Panc1 (cell line): ENCODE measurements at regions not wholly inside any gene's neighbourhood (a gene's known extent, or its start where the extent isn't known, plus 50 kb on each side); places are given as distances from the start of the nearest gene placed in this dataset.

ENCODE experiments used
- ATAC-seq: fragments of 200-7000 bp; cut with Tn5 transposase; 2 replicates; pipeline ENCODE4 v1.9.1; 2020; ENCODE audit warnings: mild to moderate bottlenecking, moderate library complexity
- BruUV-seq: library from RNA; stranded (reverse); fragments of 400-500 nt; replicated peaks from 2 replicates; lab custom pipeline; 2021; lab: Mats Ljungman, UMichigan
- CTCF ChIA-PET: fragments of 300-600 bp; sonication (Branson Sonifier 250); formaldehyde crosslinking; loops from one replicate; lab custom pipeline; 2022; ENCODE audit warnings: antibody characterized with exemption; lab: Charles Lee
- POLR2A ChIA-PET: fragments of 300-600 bp; sonication (Branson Sonifier 250); formaldehyde crosslinking; loops from one replicate; lab custom pipeline; 2022; ENCODE audit warnings: antibody characterized with exemption; lab: Charles Lee
- DNase-seq: peaks from one replicate; pipeline ENCODE4 v3.0.0-alpha.2; 2010; ENCODE audit warnings: low read depth, low spot score
- H3K27ac ChIP-seq: 2 replicates; pipeline ENCODE4 v1.5.1; 2011; ENCODE audit warnings: mild to moderate bottlenecking, low read length, inconsistent platforms
- H3K27me3 ChIP-seq: fragments of 200-500 bp; sonication (Bioruptor generic); 2 replicates; pipeline ENCODE4 v1.6.0; 2014; ENCODE audit warnings: low read length, inconsistent platforms; ENCODE audit not compliant: control insufficient read depth, insufficient read depth
- H3K36me3 ChIP-seq: fragments of 200-500 bp; sonication (Bioruptor generic); 2 replicates; pipeline ENCODE4 v1.5.1; 2014; ENCODE audit warnings: inconsistent platforms, mild to moderate bottlenecking, low read length, moderate library complexity; ENCODE audit not compliant: control insufficient read depth, insufficient read depth
- H3K4me1 ChIP-seq: 2 replicates; pipeline ENCODE4 v1.5.1; 2011; ENCODE audit warnings: inconsistent platforms, mild to moderate bottlenecking, low read length, moderate library complexity; ENCODE audit not compliant: control insufficient read depth, insufficient read depth
- H3K4me3 ChIP-seq, 2 experiments: 2 replicates each; pipeline ENCODE4 v1.5.1; 2011 to 2012; ENCODE audit warnings: low read depth in 2 of 2, low read length in 2 of 2, mild to moderate bottlenecking in 2 of 2, inconsistent platforms in 1 of 2, moderate library complexity in 1 of 2
- H3K9me3 ChIP-seq: fragments of 200-500 bp; sonication (Bioruptor generic); 2 replicates; pipeline ENCODE4 v1.5.1; 2014; ENCODE audit warnings: low read depth, mild to moderate bottlenecking, inconsistent platforms, low read length, moderate library complexity; ENCODE audit not compliant: control insufficient read depth, insufficient read depth
- CTCF ChIP-seq: fragments of 450-650 bp; IDR thresholded peaks from 2 replicates; pipeline ENCODE4 v1.5.1; 2017; ENCODE audit warnings: mild to moderate bottlenecking
- POLR2AphosphoS5 ChIP-seq: IDR thresholded peaks from 2 replicates; pipeline ENCODE4 v1.6.1; 2012; ENCODE audit warnings: mild to moderate bottlenecking, low read depth, low read length, moderate library complexity
- SIN3A ChIP-seq: IDR thresholded peaks from 2 replicates; pipeline ENCODE4 v1.6.1; 2012; ENCODE audit warnings: low read depth, mild to moderate bottlenecking, low read length, moderate library complexity, borderline replicate concordance; ENCODE audit not compliant: insufficient read depth
- TCF7L2 ChIP-seq: IDR thresholded peaks from 2 replicates; pipeline ENCODE4 v1.6.1; 2011; ENCODE audit warnings: mild to moderate bottlenecking, low read depth, low read length, inconsistent platforms
- in situ Hi-C: cut with HindIII; loops from 2 replicates; pipeline ENCODE4 v1.10.0; 2016; ENCODE audit warnings: low sequenced_read_pairs, low pct_unique_long_range_greater_than_20kb
- intact Hi-C: fragments of 100-400 bp; cut with micrococcal nuclease; formaldehyde crosslinking; loops from one replicate; pipeline ENCODE4 v1.10.0; 2022; ENCODE audit not compliant: unreplicated experiment
- TF ChIP-seq, protein P1 (sequence below), 2 experiments: IDR thresholded peaks; 2 replicates each; pipeline ENCODE4 v1.6.1; 2011 to 2012; ENCODE audit warnings: low read depth in 2 of 2, control low read depth in 1 of 2, low read length in 1 of 2, mild to moderate bottlenecking in 1 of 2, moderate library complexity in 1 of 2; ENCODE audit not compliant: insufficient read depth in 1 of 2

DNA sequence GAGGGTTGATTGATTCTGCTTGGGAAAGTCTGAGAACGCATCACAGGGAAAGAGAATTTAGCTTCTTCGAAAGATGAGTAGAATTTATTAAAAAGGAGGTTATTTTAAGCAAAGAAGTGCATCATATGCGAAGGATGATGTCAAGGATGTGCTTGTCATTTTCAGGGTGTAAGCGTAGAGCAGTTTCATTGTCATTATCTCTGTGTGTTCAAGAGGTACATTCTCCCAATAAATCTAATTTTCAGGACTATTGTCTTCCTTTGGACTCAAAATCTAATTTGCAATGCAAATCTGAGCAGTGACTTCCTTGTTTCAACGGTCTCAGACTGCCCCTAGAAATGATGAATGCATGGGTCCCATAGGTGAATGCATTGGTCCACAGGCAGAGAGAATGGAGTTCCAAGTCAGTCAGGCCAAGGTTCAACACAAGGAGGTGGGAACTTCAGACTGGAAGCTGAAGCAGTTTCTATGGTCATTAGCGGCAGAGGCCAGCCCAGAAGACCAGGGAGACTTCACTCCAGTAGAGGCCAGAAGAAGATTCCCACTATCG is 99.8 kb downstream of the CDC42EP3 start:
- Histone ChIP-seq H3K9me3 (no peaks in the 10 kb centered on the region), H3K4me1 (no peaks in the 10 kb centered on the region), H3K27me3 (no peaks in the 10 kb centered on the region; the same call in 1 of the 2 replicates), H3K27ac (no peak overlapping the region), H3K4me3 (no peak overlapping the region), H3K36me3 (no peaks in the 10 kb centered on the region; the same call in 1 of the 2 replicates)
- TF ChIP-seq POLR2AphosphoS5 (no peak), SIN3A (no peak), CTCF (no peak), TCF7L2 (no peak)
- TF ChIP-seq, protein P1, sequence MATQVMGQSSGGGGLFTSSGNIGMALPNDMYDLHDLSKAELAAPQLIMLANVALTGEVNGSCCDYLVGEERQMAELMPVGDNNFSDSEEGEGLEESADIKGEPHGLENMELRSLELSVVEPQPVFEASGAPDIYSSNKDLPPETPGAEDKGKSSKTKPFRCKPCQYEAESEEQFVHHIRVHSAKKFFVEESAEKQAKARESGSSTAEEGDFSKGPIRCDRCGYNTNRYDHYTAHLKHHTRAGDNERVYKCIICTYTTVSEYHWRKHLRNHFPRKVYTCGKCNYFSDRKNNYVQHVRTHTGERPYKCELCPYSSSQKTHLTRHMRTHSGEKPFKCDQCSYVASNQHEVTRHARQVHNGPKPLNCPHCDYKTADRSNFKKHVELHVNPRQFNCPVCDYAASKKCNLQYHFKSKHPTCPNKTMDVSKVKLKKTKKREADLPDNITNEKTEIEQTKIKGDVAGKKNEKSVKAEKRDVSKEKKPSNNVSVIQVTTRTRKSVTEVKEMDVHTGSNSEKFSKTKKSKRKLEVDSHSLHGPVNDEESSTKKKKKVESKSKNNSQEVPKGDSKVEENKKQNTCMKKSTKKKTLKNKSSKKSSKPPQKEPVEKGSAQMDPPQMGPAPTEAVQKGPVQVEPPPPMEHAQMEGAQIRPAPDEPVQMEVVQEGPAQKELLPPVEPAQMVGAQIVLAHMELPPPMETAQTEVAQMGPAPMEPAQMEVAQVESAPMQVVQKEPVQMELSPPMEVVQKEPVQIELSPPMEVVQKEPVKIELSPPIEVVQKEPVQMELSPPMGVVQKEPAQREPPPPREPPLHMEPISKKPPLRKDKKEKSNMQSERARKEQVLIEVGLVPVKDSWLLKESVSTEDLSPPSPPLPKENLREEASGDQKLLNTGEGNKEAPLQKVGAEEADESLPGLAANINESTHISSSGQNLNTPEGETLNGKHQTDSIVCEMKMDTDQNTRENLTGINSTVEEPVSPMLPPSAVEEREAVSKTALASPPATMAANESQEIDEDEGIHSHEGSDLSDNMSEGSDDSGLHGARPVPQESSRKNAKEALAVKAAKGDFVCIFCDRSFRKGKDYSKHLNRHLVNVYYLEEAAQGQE (IDR thresholded peaks at IDR 0.05; ENCODE audit: insufficient read depth in 1 of 2, low read depth in 2 of 2, low read length in 1 of 2) = no peak
- intact Hi-C loops = no loop called here
- no peak for ATAC-seq
- ChIA-PET POLR2A (no interaction called here), CTCF (interaction anchor here (0.6 kb wide), 1 partner anchor 335 kb away, joined by 7 read pairs; no protein-coding TSS in a partner anchor)
- in situ Hi-C loops = no loop called here
- no peak for DNase-seq
- BruUV-seq = no TSS peak

DNA sequence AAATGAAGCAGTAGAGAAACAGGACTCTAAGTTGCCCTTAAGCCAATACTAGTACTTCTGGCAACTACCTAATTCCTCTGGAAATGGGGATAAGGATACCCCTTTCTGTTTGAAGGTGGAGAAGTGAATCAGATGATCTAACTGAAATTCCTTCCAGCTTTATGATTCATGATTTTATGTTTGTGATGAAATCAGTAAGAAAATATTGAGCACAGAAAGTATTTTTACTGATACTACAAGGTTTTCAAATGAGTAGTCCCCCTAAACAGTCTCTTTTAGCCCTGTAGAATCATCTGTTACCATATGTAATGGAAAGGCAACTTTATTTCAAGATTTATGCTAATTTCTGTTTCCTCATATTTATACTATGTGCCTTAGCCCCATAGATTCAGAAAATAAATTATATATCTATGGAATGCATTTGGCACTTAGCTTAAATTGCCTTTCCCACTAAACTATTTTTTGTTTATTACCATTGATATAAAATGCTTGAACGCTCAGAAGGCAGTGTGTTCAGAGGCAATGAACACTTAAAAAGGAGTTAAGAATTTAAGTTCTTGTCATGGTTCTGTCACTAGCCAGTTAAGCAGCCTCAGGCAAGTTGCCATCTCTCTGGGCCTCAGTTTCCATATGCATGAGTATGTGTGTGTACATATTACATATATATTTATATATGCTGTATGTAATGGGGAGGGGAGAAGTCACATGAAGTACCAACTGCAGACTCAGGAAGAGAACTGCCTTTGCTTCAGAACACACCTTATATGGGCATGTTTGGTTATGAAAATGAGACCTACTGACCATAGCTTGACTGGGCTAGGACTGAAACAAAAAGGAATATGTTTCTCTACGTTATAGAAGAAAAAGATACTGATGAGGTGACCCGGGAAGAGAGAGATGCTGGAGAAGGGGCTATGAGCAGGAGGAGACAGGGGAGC is 97.7 kb downstream of the CDC42EP3 start:
- Histone ChIP-seq H3K36me3 (no peaks in the 10 kb centered on the region; the same call in 1 of the 2 replicates), H3K4me1 (no peaks in the 10 kb centered on the region), H3K27ac (no peak overlapping the region), H3K4me3 (no peak overlapping the region), H3K9me3 (no peaks in the 10 kb centered on the region), H3K27me3 (no peaks in the 10 kb centered on the region; the same call in 1 of the 2 replicates)
- ATAC-seq (no peak), DNase-seq (no peak)
- BruUV-seq = no TSS peak
- TF ChIP-seq CTCF (no peak), POLR2AphosphoS5 (no peak), SIN3A (no peak), TCF7L2 (no peak)
- TF ChIP-seq, protein P1 (IDR thresholded peaks at IDR 0.05; ENCODE audit: insufficient read depth in 1 of 2, low read depth in 2 of 2, low read length in 1 of 2) = no peak
- intact Hi-C loops = no loop called here
- ChIA-PET POLR2A (no interaction called here), CTCF (no interaction called here)
- in situ Hi-C loops = no loop called here
